Activated T-cell treated with anti-CD3 and anti-CD28 coated beads, Interleukin-2, amount 50 U/mL, for 1 hour (primary cell): ENCODE measurements at regions not wholly inside any gene's neighbourhood (a gene's known extent, or its start where the extent isn't known, plus 50 kb on each side); places are given as distances from the start of the nearest gene placed in this dataset.
"Not testable (repeated sequence)": the region's sequence is repeated elsewhere in the genome, so short reads cannot be mapped to it uniquely, and the experiment has no call there.

Experiments
- DNase-seq: peaks from one replicate; pipeline ENCODE4 v3.0.0-alpha.2; 2020

GRCh38 chr12:131530041-131530332 lies 180.9 kb upstream of the SFSWAP start:
- DNase-seq: no peak

DNA sequence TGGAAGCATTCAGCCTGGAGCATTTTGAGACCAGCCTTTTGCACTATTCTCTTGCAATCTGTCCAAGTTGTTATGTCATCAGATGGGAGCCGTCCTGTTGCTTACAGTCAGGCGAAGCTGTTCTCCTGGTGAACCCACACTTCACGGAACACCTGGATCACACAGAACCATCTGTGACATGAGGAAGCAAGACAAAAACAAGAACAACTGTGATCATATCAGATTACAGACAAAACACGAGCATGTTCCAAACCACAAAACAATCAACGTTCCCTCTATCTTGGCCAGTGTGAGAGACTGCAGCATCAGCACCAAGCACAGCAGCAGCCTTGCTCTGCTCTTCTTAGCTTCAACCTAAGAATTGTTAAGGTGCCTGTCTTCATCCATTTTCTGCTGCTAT lies 180.5 kb upstream of the SFSWAP start:
- no peak for DNase-seq

- DNase-seq: no peak
Measured at GRCh38 chr12:131533139-131533538, 177.8 kb upstream of the SFSWAP start.

DNA sequence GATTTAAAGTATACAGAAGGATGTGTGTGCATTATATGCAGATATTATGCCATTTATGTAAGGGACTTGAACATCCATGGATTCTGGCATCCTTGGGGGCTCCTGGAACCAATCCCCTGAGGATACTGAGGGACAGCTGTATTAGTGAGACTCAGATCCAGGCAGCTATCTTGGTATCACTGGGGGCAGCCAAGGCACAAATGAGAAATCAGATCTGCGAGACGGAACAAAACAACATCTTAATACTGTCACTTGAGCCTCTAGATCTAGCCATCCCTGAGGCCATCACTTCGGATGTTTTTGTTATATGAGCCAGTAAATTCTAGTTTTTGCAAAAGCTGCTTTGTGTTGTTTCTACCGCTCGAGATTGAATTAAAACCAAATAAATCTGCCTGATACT lies 175.1 kb upstream of the SFSWAP start:
- DNase-seq: no peak

GRCh38 chr12:131536337-131536736 lies 174.6 kb upstream of the SFSWAP start:
- DNase-seq: no peak

GRCh38 chr12:131536766-131537165 lies 174.1 kb upstream of the SFSWAP start:
- DNase-seq: no peak

GRCh38 chr12:131537267-131537958 lies 173.5 kb upstream of the SFSWAP start:
- DNase-seq: no peak

DNA sequence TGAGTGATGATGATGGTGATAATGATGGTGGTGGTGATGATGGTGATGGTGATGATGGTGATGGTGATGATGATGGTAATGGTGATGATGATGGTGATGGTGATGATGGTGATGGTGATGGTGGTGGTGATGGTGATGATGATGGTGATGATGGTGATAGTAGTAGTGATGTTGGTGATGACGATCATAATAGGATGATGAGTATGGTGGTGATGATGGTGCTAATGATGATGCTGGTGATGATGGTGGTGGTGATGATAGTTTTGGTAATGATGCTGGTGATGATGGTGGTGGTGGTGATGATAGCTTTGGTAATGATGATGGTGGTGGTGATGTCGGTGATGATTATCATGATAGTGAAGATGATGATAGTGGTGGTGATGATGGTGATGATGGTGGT lies 171.5 kb upstream of the SFSWAP start:
- DNase-seq: no peak

- DNase-seq: no peak
Measured at GRCh38 chr12:131540138-131540623, 170.7 kb upstream of the SFSWAP start.

GRCh38 chr12:131541512-131541911 lies 169.4 kb upstream of the SFSWAP start:
- DNase-seq: not testable (repeated sequence)

DNA sequence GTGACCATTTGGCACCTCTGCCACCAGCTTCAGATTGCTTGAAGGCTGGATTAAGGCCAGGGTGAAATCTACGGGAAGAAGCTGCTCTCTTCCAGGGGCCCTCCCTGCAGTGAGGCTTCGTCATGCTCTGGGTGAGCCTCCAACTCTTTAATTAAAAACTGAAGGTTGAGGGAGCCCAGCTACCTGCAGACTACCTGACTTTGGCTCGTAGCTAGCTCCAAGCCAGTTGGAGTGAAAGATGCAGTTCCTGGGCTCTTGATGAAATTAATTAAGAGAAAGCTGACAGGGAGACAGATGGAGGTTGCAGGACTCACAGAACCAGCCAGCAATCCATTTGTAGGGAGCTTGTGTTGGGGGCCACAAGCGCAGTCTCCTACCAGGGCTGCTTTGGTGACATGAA lies 168.5 kb upstream of the SFSWAP start:
- no peak for DNase-seq

DNA sequence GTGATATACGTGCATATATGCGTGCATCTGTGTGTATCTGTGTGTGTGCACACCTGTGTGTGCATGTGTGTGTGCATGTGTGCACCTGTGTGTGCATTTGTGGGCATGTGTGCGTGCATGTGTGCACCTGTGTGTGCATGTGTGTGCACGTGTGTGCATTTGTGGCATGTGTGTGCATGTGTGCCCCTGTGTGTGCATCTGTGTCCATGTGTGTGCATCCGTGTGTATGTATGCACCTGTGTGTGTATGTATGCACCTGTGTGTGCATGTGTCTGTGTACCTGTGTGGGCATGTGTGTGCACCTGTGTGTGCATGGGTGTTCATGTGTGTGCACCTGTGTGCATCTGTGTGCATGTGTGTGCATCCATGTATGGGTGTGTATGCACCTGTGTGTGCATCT lies 167.8 kb upstream of the SFSWAP start:
- no peak for DNase-seq

- DNase-seq: no peak
Measured at GRCh38 chr12:131547555-131547954, 163.3 kb upstream of the SFSWAP start.

GRCh38 chr12:131550121-131550520 lies 160.8 kb upstream of the SFSWAP start:
- no peak for DNase-seq

DNA sequence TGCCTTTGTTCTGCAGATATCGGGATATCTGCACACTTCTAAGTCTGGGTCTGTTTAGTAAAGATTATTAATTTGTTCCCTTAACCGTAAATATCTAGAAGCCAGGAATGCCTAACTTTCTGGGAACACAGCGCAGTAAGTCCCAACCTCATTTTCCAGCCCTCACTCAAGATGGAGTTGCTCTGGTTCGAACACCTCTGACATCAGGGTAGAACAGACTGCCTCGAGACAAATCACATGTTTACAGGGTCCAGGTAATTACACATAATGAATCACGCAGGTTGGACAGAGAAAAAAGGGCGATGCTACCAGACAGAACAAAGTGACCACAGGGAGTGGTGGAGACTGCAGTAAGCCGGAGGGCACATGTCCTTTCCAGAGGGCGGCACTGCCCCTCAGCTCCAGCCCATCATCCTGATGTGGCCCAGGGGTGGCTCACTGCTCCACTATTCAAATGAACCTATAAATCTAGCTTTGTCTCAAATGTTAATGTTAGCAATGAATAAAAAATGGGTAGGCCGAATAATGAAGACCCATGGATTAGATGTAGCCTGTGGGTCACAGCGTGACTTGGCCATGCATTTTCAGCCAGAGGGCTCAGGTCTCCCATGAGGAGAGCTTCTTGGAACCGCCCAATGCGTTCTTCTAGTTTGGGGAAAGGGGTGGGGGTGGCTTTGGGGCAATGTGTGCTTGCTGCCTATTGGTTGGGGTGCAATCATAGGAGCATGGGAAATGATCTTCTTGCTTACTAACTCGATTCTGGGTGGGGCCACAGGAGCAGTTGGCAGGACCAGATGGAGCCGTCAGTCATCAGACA lies 159.0 kb upstream of the SFSWAP start:
- DNase-seq: no peak

DNA sequence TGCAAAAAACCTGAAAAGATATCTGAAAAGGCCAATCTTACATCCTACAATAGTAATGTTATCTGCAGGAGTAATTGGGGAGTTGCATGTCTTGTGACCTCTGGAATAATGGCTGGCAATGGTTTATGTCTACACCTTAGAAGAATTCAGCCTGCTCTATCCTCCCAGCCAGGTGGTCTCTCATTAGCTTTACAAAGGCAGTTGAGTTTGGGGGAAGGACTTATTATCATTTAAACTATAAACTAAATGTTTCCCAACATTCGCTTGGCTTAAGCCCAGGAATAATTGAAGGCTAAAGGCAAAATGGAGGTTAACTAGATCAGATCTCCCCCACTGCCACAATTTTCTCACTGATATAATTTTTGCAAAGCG lies 158.4 kb upstream of the SFSWAP start:
- no peak for DNase-seq

DNA sequence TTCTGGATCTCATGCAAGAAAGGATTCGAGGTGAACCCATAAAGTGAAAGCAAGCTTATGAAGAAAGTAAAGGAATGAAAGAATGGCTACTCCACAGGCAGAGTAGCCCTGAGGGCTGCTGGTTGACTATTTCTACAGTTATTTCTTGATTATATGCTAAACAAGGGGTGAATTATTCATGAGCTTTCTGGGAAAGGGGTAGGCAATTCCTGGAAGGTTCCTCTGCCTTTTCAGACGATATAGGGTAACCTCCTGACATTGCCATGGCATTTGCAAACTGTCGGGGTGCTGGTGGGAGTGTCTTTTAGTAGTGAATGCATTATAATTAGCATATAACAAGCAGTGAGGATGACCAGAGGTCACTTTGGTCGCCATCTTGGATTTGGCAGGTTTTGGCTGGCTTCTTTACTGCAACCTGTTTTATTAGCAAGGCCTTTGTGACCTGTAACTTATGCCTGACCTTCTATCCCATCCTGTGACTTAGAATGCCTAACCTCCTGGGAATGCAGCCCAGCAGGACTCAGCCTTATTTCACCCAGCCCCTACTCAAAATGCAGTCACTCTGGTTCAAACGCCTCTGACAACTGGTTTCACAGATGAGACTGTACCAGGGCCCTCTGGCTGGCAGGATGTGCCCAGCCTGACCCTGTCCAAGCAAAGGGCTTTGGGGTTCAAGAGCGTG lies 157.7 kb upstream of the SFSWAP start:
- no peak for DNase-seq

GRCh38 chr12:131555197-131555846 lies 155.6 kb upstream of the SFSWAP start:
- no peak for DNase-seq

GRCh38 chr12:131555866-131556265 lies 155.0 kb upstream of the SFSWAP start:
- no peak for DNase-seq

DNA sequence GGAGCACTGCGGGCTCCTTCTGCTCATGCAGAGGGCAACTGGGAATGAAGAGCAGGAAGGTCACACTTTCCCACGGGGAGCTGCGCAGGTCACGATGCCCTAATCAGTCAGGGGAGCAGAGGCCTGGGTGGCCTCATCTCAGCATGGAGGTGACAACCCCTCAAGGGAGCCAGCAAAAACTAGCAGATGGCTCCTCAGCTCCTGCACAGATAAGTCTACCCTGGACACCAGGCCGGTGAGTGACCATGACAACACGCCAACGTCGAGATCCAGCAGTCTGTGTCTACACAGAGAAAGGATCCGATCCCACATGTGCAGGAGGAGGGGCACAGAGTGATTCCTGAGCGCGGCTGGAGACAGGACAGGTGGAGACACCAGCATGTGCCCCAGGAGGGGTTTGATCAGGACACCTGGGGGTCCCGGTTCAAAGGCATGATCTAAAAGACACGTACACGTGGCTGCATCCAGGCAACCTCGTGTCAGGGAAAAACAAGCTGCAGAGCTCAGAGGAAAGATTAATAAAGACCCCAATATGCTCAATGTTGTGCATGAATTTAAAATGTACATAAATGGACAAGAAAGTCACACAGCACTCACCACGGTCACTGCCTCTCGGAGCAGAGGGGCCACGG lies 153.7 kb upstream of the SFSWAP start:
- DNase-seq: no peak

DNA sequence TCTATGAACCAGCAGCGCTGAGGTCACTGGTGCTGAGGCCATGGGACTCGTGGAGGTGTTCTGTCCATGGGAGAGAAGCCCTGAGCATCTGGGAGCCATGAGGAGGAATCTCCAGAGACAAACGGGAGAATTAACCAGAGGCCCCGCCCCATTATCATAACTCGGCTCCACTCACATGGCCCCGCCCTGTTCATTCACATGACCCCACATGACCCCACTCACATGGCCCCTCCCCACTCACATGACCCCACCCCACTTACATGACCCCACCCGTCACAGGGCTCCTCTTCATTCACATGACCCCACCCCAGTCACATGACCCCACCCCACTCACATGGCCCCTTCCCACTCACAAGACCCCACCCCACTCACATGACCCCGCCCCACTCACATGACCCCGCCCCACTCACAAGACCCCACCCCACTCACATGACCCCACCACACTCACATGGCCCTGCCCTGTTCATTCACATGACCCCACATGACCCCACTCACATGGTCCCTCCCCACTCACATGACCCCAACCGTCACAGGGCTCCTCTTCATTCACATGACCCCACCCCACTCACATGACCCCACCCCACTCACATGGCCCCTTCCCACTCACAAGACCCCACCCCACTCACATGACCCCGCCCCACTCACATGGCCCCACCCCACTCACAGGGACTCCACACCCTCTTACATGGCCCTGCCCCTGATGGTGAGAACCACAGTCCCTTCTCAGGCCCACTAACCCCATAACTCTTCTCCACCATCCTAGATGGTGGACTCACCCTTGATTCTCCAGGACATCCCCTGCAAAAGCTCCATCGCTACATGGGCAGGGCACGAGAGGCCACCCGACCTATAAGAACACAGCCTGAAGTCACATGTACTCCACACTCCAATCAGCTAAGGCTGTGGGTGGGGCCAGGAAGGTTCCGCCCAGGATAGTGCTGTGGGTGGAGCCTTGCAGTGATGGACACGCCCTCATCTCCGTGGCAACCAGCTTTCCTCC lies 151.1 kb upstream of the SFSWAP start:
- DNase-seq: no peak

DNA sequence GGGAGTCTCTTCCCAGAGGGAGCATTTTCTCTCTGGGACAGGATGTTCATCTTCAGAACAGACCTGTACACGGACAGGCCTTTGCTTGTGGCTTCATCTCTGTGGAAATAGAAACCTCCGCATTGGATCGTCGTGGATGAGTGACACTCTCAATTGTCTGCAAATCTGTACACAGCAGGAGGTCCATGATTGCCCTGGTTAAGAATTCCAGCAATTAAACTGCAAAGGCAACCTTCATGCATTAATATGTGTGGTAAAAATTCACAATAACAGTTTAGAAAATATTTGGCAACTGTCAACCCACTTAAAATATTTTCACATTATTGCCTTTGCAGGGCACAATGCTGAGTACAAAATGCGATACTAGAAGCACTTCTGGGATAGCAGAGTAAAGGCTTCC lies 149.8 kb upstream of the SFSWAP start:
- no peak for DNase-seq
